ENCODE measurements at regions not wholly inside any gene's neighbourhood (a gene's known extent, or its start where the extent isn't known, plus 50 kb on each side); places are given as distances from the start of the nearest gene placed in this dataset.

DNA sequence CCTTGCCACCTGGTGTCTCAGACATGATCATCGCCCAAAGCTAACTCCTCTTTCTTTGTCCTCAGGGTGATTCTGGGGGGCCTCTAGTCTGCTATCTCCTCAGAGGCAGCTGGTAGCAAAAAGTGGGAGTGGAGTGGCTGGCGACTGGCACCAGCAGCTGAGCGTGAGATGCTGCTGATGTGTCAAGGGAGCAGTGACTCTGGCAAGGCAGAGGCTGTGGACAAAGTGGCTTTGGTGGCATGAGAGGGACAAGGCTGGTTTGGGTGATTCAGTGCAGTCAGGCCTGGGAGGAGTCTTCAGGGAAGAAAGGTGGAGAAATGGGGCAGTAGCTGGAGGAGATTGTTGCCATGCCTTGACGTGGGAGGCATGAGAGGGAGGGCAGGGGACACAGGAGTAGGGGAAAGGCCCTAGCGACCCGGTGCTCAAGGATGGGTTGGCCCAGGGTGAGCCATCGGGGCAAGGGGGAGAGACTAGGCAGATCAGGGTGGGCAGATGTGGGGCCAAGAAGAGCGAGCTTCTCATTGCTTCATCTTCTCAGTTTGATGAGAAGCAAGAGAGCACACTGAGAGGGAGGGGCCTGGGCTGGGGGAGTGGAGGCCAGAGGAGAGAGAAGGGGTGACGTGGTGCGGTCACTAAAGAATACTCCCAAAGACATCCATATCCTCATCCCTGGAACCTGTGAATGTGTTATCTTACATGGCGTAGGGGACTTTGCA, 64.2 kb upstream of the SPTLC1 start:
- Mint-ChIP-seq H3K4me3 (no peak overlapping the region), H3K27me3 (peaks cover 3% of the 10 kb centered on the region), H3K27ac (no peak overlapping the region), H3K4me1 (ENCODE audit: unreplicated experiment) (no peaks in the 10 kb centered on the region), H3K9me3 (peaks cover 8% of the 10 kb centered on the region), H3K36me3 (no peaks in the 10 kb centered on the region)
- TF ChIP-seq, protein P1, sequence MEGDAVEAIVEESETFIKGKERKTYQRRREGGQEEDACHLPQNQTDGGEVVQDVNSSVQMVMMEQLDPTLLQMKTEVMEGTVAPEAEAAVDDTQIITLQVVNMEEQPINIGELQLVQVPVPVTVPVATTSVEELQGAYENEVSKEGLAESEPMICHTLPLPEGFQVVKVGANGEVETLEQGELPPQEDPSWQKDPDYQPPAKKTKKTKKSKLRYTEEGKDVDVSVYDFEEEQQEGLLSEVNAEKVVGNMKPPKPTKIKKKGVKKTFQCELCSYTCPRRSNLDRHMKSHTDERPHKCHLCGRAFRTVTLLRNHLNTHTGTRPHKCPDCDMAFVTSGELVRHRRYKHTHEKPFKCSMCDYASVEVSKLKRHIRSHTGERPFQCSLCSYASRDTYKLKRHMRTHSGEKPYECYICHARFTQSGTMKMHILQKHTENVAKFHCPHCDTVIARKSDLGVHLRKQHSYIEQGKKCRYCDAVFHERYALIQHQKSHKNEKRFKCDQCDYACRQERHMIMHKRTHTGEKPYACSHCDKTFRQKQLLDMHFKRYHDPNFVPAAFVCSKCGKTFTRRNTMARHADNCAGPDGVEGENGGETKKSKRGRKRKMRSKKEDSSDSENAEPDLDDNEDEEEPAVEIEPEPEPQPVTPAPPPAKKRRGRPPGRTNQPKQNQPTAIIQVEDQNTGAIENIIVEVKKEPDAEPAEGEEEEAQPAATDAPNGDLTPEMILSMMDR (conservative IDR thresholded peaks at IDR 0.05) = no peak
- DNase-seq (ENCODE audit: extremely low spot score, unreplicated experiment) = no peak

GRCh38 chr9:92177591-92177990, 62.4 kb upstream of the SPTLC1 start:
- no peaks in the 10 kb centered on the region for H3K4me1 Mint-ChIP-seq (ENCODE audit: unreplicated experiment)
- no peak overlapping the region for H3K4me3 Mint-ChIP-seq
- TF ChIP-seq, protein P1 (conservative IDR thresholded peaks at IDR 0.05) = no peak
- no peaks in the 10 kb centered on the region for H3K27me3 Mint-ChIP-seq
- no peak for DNase-seq (ENCODE audit: extremely low spot score, unreplicated experiment)
- peaks cover 5% of the 10 kb centered on the region for H3K9me3 Mint-ChIP-seq
- no peak overlapping the region for H3K27ac Mint-ChIP-seq
- peaks cover 3% of the 10 kb centered on the region for H3K36me3 Mint-ChIP-seq

- Mint-ChIP-seq H3K4me1 (ENCODE audit: unreplicated experiment) (no peaks in the 10 kb centered on the region), H3K27me3 (no peaks in the 10 kb centered on the region), H3K9me3 (peaks cover 5% of the 10 kb centered on the region), H3K36me3 (peaks cover 3% of the 10 kb centered on the region), H3K27ac (no peak overlapping the region), H3K4me3 (no peak overlapping the region)
- no peak for DNase-seq (ENCODE audit: extremely low spot score, unreplicated experiment)
- TF ChIP-seq, protein P1 (conservative IDR thresholded peaks at IDR 0.05) = no peak
Observed at GRCh38 chr9:92176800-92177185, 61.6 kb upstream of the SPTLC1 start.

- peaks cover 3% of the 10 kb centered on the region for H3K36me3 Mint-ChIP-seq
- peaks cover 5% of the 10 kb centered on the region for H3K9me3 Mint-ChIP-seq
- H3K27me3 Mint-ChIP-seq = no peaks in the 10 kb centered on the region
- no peak overlapping the region for H3K27ac Mint-ChIP-seq
- H3K4me3 Mint-ChIP-seq = no peak overlapping the region
- DNase-seq (ENCODE audit: extremely low spot score, unreplicated experiment) = no peak
- TF ChIP-seq, protein P1 (conservative IDR thresholded peaks at IDR 0.05) = peak; percentile 18
- no peaks in the 10 kb centered on the region for H3K4me1 Mint-ChIP-seq (ENCODE audit: unreplicated experiment)
Observed at GRCh38 chr9:92176068-92176799, 61.0 kb upstream of the SPTLC1 start.

GRCh38 chr9:92175441-92175840, 60.2 kb upstream of the SPTLC1 start:
- peaks cover 5% of the 10 kb centered on the region for H3K9me3 Mint-ChIP-seq
- H3K4me3 Mint-ChIP-seq = no peak overlapping the region
- TF ChIP-seq, protein P1 (conservative IDR thresholded peaks at IDR 0.05) = no peak
- DNase-seq (ENCODE audit: extremely low spot score, unreplicated experiment) = no peak
- H3K36me3 Mint-ChIP-seq = peaks cover 3% of the 10 kb centered on the region
- no peaks in the 10 kb centered on the region for H3K4me1 Mint-ChIP-seq (ENCODE audit: unreplicated experiment)
- H3K27me3 Mint-ChIP-seq = no peaks in the 10 kb centered on the region
- H3K27ac Mint-ChIP-seq = no peak overlapping the region

All from type B pancreatic cell (in vitro differentiated cells).